ENCODE measurements at regions not wholly inside any gene's neighbourhood (a gene's known extent, or its start where the extent isn't known, plus 50 kb on each side); places are given as distances from the start of the nearest gene placed in this dataset.

DNA sequence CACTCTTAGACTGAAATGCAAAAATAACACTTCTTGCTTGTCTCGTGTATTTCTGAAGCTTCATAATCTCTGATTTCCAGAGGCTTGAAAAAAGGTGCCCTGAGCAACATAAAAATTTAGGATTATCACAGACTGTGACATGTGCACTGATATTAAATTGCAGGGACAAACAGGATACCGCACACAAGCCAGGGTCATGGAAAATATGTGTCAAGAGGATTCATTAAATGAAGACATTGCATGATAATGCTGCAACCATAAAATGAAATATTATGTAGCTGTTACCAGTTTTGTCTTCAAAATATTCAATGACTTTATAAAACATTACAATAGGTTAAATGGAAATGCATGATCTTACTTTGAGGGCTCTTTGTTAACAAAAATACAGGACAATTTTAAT is 328.0 kb downstream of the KCTD8 start:
- no peak for TF ChIP-seq TAF1 (IDR thresholded peaks at IDR 0.05; ENCODE audit: borderline replicate concordance, insufficient read depth, low read length)
- TF ChIP-seq POLR2AphosphoS5 (IDR thresholded peaks at IDR 0.05; ENCODE audit: low read depth, low read length), result no peak
- no peak for TF ChIP-seq FOXP2 (optimal IDR thresholded peaks at IDR 0.05; ENCODE audit: borderline replicate concordance, extremely low read depth, extremely low read length, insufficient read depth)
- no peak for TF ChIP-seq SIN3A (IDR thresholded peaks at IDR 0.05; ENCODE audit: borderline replicate concordance, insufficient read depth, low read length)
- TF ChIP-seq, protein P1, sequence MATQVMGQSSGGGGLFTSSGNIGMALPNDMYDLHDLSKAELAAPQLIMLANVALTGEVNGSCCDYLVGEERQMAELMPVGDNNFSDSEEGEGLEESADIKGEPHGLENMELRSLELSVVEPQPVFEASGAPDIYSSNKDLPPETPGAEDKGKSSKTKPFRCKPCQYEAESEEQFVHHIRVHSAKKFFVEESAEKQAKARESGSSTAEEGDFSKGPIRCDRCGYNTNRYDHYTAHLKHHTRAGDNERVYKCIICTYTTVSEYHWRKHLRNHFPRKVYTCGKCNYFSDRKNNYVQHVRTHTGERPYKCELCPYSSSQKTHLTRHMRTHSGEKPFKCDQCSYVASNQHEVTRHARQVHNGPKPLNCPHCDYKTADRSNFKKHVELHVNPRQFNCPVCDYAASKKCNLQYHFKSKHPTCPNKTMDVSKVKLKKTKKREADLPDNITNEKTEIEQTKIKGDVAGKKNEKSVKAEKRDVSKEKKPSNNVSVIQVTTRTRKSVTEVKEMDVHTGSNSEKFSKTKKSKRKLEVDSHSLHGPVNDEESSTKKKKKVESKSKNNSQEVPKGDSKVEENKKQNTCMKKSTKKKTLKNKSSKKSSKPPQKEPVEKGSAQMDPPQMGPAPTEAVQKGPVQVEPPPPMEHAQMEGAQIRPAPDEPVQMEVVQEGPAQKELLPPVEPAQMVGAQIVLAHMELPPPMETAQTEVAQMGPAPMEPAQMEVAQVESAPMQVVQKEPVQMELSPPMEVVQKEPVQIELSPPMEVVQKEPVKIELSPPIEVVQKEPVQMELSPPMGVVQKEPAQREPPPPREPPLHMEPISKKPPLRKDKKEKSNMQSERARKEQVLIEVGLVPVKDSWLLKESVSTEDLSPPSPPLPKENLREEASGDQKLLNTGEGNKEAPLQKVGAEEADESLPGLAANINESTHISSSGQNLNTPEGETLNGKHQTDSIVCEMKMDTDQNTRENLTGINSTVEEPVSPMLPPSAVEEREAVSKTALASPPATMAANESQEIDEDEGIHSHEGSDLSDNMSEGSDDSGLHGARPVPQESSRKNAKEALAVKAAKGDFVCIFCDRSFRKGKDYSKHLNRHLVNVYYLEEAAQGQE (IDR thresholded peaks at IDR 0.05; ENCODE audit: insufficient read depth in 1 of 2, low read depth in 2 of 2, low read length in 2 of 2), result no peak

DNA sequence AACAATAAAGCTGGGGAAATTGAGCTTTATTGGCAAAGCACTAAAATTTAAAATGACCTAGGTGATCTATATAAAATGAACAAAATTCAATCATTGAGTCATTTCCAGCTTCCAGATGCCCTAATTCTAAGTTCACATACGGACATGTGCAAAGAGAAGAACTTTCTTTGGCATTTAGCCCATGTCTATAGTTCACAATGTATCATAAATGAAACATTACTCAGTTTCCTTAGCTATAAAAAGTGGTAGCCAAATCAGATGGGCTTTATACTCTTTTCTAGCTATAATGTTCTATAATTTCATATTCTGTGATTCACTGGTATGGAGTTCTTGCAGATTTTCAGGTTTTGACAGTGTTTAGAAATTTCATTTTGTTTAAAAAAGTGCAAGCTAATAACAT is 327.4 kb downstream of the KCTD8 start:
- no peak for TF ChIP-seq FOXP2 (optimal IDR thresholded peaks at IDR 0.05; ENCODE audit: borderline replicate concordance, extremely low read depth, extremely low read length, insufficient read depth)
- TF ChIP-seq SIN3A (IDR thresholded peaks at IDR 0.05; ENCODE audit: borderline replicate concordance, insufficient read depth, low read length), result no peak
- no peak for TF ChIP-seq TAF1 (IDR thresholded peaks at IDR 0.05; ENCODE audit: borderline replicate concordance, insufficient read depth, low read length)
